ENCODE measurements at regions not wholly inside any gene's neighbourhood (a gene's known extent, or its start where the extent isn't known, plus 50 kb on each side); places are given as distances from the start of the nearest gene placed in this dataset.
"Not testable (repeated sequence)": the region's sequence is repeated elsewhere in the genome, so short reads cannot be mapped to it uniquely, and the experiment has no call there.

- TF ChIP-seq EZH2phosphoT487 (IDR thresholded peaks at IDR 0.05; ENCODE audit: insufficient read depth, low read depth) (no peak), EZH2 (IDR thresholded peaks at IDR 0.05; ENCODE audit: insufficient read depth, poor library complexity, severe bottlenecking) (no peak)
- H3K27ac ChIP-seq: no peak overlapping the region
- H3F3A ChIP-seq (ENCODE audit: insufficient read depth): no peaks in the 10 kb centered on the region
- no peak overlapping the region for H3K4me3 ChIP-seq
- no peaks in the 10 kb centered on the region for H3K79me2 ChIP-seq (ENCODE audit: insufficient read depth)
- H3K36me3 ChIP-seq (ENCODE audit: low read depth): no peaks in the 10 kb centered on the region
- 45 to 49% methylated on average over 12 of the region's 12 CpGs for WGBS, 2 experiments (ENCODE audit: low coverage in 1 of 2, low lambda C conversion rate in 2 of 2, missing lambda C conversion rate in 2 of 2)
- H3K9me2 ChIP-seq (ENCODE audit: insufficient read depth): no peaks in the 10 kb centered on the region
- H3K4me1 ChIP-seq (ENCODE audit: insufficient read depth): no peaks in the 10 kb centered on the region
- no peaks in the 10 kb centered on the region for H4K20me1 ChIP-seq (ENCODE audit: insufficient read depth)
- no peaks in the 10 kb centered on the region for H3K27me3 ChIP-seq (replicated peaks; ENCODE audit: insufficient read depth)
- in situ Hi-C loops (cut with MboI): no loop called here
- no peak overlapping the region for H3K4me2 ChIP-seq (ENCODE audit: unreplicated experiment)
- H2AFZ ChIP-seq: no peak overlapping the region
- no peak overlapping the region for H3K9ac ChIP-seq
- H3K9me3 ChIP-seq (ENCODE audit: low read depth): no peaks in the 10 kb centered on the region
- no peak for DNase-seq
These were observed 1206.5 kb upstream of the PABPC4L start for GRCh38 chr4:135408109-135408508.

- WGBS, 2 experiments (ENCODE audit: low coverage in 1 of 2, low lambda C conversion rate in 2 of 2, missing lambda C conversion rate in 2 of 2): 59 to 72% methylated on average over 8 to 21 of the region's 22 CpGs
- H3K9ac ChIP-seq; in situ Hi-C loops (cut with MboI): not testable (repeated sequence)
These were observed 1205.0 kb upstream of the PABPC4L start for GRCh38 chr4:135406597-135406996.

GRCh38 chr4:135385830-135386581 lies 1184.4 kb upstream of the PABPC4L start:
- Histone ChIP-seq H3K4me1 (ENCODE audit: insufficient read depth) (no peaks in the 10 kb centered on the region), H3F3A (ENCODE audit: insufficient read depth) (no peaks in the 10 kb centered on the region), H3K79me2 (ENCODE audit: insufficient read depth) (no peaks in the 10 kb centered on the region), H3K9ac (no peak overlapping the region), H4K20me1 (ENCODE audit: insufficient read depth) (no peaks in the 10 kb centered on the region), H2AFZ (no peak overlapping the region), H3K9me3 (ENCODE audit: low read depth) (no peaks in the 10 kb centered on the region), H3K4me3 (no peak overlapping the region), H3K27ac (no peak overlapping the region), H3K36me3 (ENCODE audit: low read depth) (no peaks in the 10 kb centered on the region), H3K9me2 (ENCODE audit: insufficient read depth) (no peaks in the 10 kb centered on the region), H3K27me3 (replicated peaks; ENCODE audit: insufficient read depth) (no peaks in the 10 kb centered on the region), H3K4me2 (ENCODE audit: unreplicated experiment) (no peak overlapping the region)
- TF ChIP-seq EZH2 (IDR thresholded peaks at IDR 0.05; ENCODE audit: insufficient read depth, poor library complexity, severe bottlenecking) (no peak), EZH2phosphoT487 (IDR thresholded peaks at IDR 0.05; ENCODE audit: insufficient read depth, low read depth) (no peak)
- in situ Hi-C loops (cut with MboI): no loop called here
- WGBS, 2 experiments (ENCODE audit: low coverage in 1 of 2, low lambda C conversion rate in 2 of 2, missing lambda C conversion rate in 2 of 2): 21 to 23% methylated on average over 10 of the region's 10 CpGs
- no peak for DNase-seq

More at GRCh38 chr4:135406597-135406996, 1205.0 kb upstream of the PABPC4L start:
- not testable (repeated sequence) for H3K4me3 ChIP-seq; H3K9me2 ChIP-seq (ENCODE audit: insufficient read depth); H4K20me1 ChIP-seq (ENCODE audit: insufficient read depth); H3F3A ChIP-seq (ENCODE audit: insufficient read depth); DNase-seq; H3K79me2 ChIP-seq (ENCODE audit: insufficient read depth); H3K27me3 ChIP-seq (replicated peaks; ENCODE audit: insufficient read depth); H3K9me3 ChIP-seq (ENCODE audit: low read depth); H3K4me1 ChIP-seq (ENCODE audit: insufficient read depth); H3K36me3 ChIP-seq (ENCODE audit: low read depth); H3K4me2 ChIP-seq (ENCODE audit: unreplicated experiment); H2AFZ ChIP-seq; H3K27ac ChIP-seq

- no peak overlapping the region for H3K9ac ChIP-seq
- WGBS, 2 experiments (ENCODE audit: low coverage in 1 of 2, low lambda C conversion rate in 2 of 2, missing lambda C conversion rate in 2 of 2): 4 to 8% methylated on average over 1 of the region's 1 CpG
- H3K9me3 ChIP-seq (ENCODE audit: low read depth): no peaks in the 10 kb centered on the region
- no peak for DNase-seq
- H3K9me2 ChIP-seq (ENCODE audit: insufficient read depth): no peaks in the 10 kb centered on the region
- no peaks in the 10 kb centered on the region for H3F3A ChIP-seq (ENCODE audit: insufficient read depth)
- no peaks in the 10 kb centered on the region for H4K20me1 ChIP-seq (ENCODE audit: insufficient read depth)
- H3K36me3 ChIP-seq (ENCODE audit: low read depth): no peaks in the 10 kb centered on the region
- no peak overlapping the region for H3K4me3 ChIP-seq
- no peak overlapping the region for H3K27ac ChIP-seq
- no peak overlapping the region for H2AFZ ChIP-seq
- in situ Hi-C loops (cut with MboI): no loop called here
- H3K79me2 ChIP-seq (ENCODE audit: insufficient read depth): no peaks in the 10 kb centered on the region
- no peak overlapping the region for H3K4me2 ChIP-seq (ENCODE audit: unreplicated experiment)
- H3K4me1 ChIP-seq (ENCODE audit: insufficient read depth): no peaks in the 10 kb centered on the region
- H3K27me3 ChIP-seq (replicated peaks; ENCODE audit: insufficient read depth): no peaks in the 10 kb centered on the region
- TF ChIP-seq EZH2 (IDR thresholded peaks at IDR 0.05; ENCODE audit: insufficient read depth, poor library complexity, severe bottlenecking) (no peak), EZH2phosphoT487 (IDR thresholded peaks at IDR 0.05; ENCODE audit: insufficient read depth, low read depth) (no peak)
These were observed 1182.0 kb upstream of the PABPC4L start for GRCh38 chr4:135383356-135384288.

All from GM23248 (cell line).